HG03571 (cell line): ENCODE measurements at regions not wholly inside any gene's neighbourhood (a gene's known extent, or its start where the extent isn't known, plus 50 kb on each side); places are given as distances from the start of the nearest gene placed in this dataset.
"Not testable (repeated sequence)": the region's sequence is repeated elsewhere in the genome, so short reads cannot be mapped to it uniquely, and the experiment has no call there.

Source experiments
- ATAC-seq: cut with Tn5 transposase; IDR thresholded peaks from one replicate; pipeline ENCODE4 v1.9.1; 2021; ENCODE audit not compliant: unreplicated experiment

GRCh38 chr1:229161740-229162139, 109.2 kb upstream of the RAB4A start:
- no peak for ATAC-seq

DNA sequence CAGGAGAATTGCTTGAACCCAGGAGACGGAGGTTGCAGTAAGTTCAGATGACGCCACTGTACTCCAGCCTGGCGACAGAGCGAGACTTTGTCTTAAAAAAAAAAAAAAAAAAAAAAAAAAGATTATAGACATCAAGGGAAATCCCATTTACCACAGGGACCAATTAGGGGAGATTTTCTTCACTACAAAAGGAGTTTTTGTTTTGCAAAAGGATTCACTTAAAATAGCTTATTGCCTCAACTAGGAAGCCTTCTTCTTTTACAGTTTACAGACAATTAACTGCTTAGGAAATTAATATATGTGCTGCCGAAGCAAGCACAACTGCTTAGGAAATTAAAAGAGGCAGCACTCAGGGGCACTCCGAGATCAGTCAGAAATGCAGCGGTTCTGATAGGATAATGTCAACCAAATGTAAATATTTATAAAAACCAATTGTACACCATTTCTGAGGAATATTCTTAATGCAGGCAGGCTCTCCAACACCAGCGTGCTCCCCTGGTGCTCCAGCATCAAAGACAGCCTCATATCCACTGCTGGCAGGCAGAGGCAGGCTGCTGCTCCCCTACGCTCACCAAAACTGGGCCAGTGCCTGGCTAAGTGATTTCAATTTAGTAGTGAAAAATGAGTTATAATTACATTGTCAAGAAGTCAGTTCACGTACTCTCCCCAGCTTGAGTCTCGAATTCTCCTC, 107.9 kb upstream of the RAB4A start:
- ATAC-seq = no peak

- no peak for ATAC-seq
Measured at GRCh38 chr1:229164348-229164747, 106.6 kb upstream of the RAB4A start.

DNA sequence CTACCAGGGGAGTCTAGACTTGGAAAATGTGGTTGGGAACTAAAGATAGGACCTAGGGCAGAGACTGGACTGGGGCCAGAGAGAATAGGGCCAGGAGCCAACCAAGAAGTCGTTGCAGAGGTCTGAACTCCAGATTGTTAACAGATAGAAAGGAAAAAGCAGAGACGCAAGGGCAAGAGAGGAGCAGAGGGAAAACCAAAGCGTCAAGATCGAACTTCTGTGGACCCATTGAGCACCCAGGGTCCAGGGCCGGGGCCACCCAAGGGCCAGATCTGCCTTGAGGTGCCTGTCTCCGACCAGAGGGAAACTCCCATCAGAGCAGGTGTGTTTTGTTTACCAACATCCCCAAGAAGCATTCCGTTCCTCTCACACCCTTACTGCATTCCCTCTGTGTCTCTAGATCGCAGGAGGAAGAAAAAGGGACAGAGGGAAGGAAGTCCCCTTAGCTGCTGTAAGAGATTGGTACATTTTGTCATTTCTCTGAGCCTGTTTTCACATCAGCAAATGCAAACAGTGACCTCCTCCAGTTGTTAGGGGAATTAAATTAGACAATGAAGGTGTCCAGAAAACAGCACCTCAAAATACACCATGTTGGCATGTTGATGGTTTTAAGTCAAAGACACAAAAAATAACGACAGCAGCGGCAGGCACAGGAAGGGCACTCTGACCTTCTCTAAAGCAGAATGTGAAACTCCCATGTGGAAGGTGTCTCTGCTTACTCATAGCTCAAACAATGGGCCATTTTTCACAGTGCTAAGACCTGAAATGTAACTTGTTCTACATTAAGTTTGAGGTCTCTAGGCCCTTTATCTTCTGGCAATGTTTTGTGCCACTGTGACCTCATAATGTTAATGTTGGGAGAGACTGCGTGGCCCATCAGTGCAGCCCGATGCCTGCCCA, 105.8 kb upstream of the RAB4A start:
- no peak for ATAC-seq

GRCh38 chr1:229167318-229167717, 103.6 kb upstream of the RAB4A start:
- no peak for ATAC-seq

DNA sequence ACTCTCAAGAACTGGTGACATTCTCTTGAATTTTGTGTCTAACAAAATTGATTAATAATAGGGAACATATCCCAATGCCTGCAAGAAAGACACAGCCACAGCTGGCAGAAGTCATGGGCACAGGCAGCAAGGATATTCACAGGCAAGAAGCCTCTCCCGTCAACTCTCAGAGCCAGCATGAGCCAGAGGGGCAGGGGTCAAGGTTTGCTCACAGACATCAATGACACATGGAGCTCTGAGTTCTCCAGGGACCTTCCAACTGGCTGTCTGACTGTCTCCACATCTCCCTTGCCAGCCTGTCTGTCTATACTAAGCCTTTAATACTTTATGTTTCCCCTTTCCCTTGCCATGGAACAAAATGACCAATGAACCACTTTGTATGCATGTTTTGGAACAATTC, 101.5 kb upstream of the RAB4A start:
- no peak for ATAC-seq

GRCh38 chr1:229170274-229170673, 100.6 kb upstream of the RAB4A start:
- ATAC-seq = no peak

DNA sequence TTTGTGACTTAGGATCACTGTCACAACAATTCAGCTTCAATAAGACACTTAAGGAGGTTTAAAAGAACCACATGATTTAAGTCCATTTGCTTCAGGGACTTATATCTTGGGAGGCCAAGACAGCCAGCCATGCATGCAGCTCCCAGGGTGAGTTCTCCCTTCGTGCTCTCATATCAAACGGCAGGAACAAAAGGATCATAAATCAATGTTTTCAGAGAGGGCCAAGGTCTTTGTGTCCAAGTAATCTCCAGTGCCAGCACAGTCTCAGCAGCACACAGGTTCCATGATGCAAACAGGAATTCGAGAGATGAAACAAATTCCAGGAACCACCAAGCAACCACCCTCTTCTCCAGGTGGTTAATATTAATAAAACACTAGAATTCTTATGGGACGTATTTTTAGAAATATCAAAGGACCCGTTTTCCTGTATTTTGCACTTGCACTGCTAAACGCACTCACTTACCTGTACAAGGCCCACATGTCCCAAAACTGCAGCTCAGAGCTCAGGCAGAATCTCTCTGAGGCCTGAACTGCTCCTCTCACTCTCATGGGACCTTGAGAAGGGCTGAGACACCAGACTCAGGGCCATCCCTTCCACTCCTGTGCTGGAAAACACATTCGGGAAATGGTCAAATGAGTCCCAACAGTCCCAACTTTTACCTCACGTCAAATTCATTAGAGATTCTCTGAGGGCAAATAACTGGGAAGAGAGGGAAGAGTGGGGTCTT, 100.0 kb upstream of the RAB4A start:
- ATAC-seq = no peak

DNA sequence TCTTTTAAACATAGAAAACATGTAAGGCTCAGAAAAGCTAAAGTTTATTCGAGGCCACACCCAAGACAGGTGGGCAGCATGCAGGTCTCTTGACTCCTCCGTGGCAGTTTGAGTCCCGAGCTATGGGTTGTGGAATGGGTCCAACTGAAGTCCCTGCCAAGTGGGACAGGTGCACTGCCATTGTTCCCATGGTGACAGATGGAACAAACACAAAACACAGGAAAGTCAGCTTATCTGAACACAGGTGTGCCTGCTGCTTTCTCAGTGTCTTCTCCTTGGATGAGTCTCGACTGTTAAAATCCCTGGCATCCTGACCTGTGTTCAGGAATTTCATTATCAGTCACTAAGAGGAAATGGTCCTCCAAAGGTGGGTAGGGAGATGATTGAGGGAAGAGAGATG, 99.0 kb upstream of the RAB4A start:
- no peak for ATAC-seq

GRCh38 chr1:229173491-229174476, 97.1 kb upstream of the RAB4A start:
- not testable (repeated sequence) for ATAC-seq

DNA sequence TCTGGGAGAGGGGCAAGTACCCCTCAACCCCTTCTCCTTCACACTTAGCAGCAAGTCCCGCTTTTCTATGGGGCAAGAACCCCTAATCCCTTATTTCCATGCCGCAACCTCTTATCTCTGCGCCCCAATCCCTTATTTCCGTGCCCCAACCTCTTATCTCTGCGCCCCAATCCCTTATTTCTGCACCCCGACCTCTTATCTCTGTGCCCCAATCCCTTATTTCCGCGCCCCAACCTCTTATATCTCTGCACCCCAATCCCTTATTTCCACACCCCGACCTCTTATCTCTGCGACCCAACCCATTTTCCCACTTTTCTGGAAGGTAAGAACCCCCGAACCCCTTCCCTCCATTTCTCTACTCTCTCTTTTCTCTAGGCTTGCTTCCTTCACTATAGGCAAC, 95.6 kb upstream of the RAB4A start:
- not testable (repeated sequence) for ATAC-seq

- ATAC-seq = not testable (repeated sequence)
Measured at GRCh38 chr1:229176457-229176856, 94.5 kb upstream of the RAB4A start.

- no peak for ATAC-seq
Measured at GRCh38 chr1:229180161-229180560, 90.8 kb upstream of the RAB4A start.

- no peak for ATAC-seq
Measured at GRCh38 chr1:229181419-229181818, 89.5 kb upstream of the RAB4A start.

- ATAC-seq = no peak
Measured at GRCh38 chr1:229183588-229183987, 87.3 kb upstream of the RAB4A start.

GRCh38 chr1:229184066-229184465, 86.8 kb upstream of the RAB4A start:
- ATAC-seq = no peak

- ATAC-seq = no peak
Measured at GRCh38 chr1:229185963-229186362, 84.9 kb upstream of the RAB4A start.

DNA sequence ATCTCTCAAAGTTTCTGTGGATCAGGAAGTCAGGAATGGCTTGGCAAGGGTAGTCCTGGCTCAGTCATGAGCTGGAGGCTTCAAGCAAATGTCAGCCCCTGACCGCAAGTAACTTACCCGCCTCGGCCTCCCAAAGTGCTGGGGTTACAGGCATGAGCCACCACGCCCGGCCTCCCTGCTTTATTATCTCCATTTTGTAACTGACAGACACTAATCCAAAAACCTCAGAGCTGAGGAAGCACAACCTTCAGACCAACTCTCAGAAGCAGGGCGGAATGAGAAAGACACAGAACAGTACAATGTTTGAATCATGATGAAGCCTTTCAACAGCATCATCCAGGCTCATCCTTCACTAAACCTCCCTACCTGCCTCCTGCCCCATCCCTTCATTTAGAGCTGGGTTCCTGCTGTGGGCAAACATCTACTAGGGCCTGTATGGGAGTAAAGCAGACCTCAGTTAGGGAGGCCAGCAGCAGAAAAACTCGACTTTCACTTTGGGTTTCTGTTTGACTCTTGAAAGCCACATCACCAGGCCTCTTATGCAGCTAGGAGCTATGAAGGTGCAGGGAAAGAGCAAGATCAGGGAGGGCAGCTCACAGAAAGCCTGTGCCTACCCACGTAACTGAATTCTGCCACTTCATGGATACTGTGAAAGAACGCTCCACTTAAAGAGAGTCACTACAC, 84.4 kb upstream of the RAB4A start:
- peak; percentile 78 for ATAC-seq

DNA sequence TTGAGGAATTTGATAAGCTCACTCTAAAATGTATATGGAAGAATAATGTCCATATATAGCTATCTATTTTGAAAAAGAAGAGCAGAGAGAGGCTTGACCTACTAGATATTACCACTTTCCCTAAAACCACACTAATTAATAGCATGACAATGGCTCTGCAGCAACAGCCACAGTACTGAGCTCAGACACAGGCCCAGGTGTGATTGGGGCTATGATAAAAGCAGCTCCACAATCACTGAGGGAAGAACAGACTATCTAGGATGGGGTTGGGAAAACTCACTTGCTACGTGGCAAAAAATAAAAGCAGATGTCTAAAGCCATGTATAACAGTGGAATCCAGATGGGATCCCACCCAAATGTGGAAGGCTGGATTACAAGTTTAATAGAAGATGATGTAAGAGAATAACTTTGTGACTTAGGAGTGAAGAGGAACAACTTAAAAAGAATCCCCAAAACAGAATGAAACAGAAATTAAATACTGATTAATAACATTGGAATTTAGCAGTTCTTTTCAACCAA, 80.8 kb upstream of the RAB4A start:
- ATAC-seq = no peak
